Liver (tissue), 7 donors: ENCODE measurements at regions not wholly inside any gene's neighbourhood (a gene's known extent, or its start where the extent isn't known, plus 50 kb on each side); places are given as distances from the start of the nearest gene placed in this dataset.

ENCODE experiments used
- DNase-seq: peaks from one replicate; pipeline ENCODE4 v3.0.0-alpha.2; 2017; ENCODE audit warnings: low spot score
- H3K27ac ChIP-seq, 2 donors: one replicate each; pipeline ENCODE4 v1.7.0; 2013; ENCODE audit warnings: inconsistent platforms in 2 of 2, low read length in 2 of 2, control low read depth in 1 of 2, low read depth in 1 of 2, mild to moderate bottlenecking in 1 of 2
- H3K27me3 ChIP-seq, 4 donors: one replicate each; pipeline versions ENCODE4 v1.6.1 to v1.7.0; 2013; ENCODE audit warnings: low read length in 3 of 4, inconsistent platforms in 1 of 4, mild to moderate bottlenecking in 1 of 4, moderate library complexity in 1 of 4; ENCODE audit not compliant: control insufficient read depth in 4 of 4, insufficient read depth in 4 of 4
- H3K36me3 ChIP-seq, 4 donors: one replicate each; pipeline versions ENCODE4 v1.6.1 to v1.7.0; 2013; ENCODE audit warnings: low read length in 3 of 4, mild to moderate bottlenecking in 3 of 4, low read depth in 1 of 4, moderate library complexity in 1 of 4; ENCODE audit not compliant: control insufficient read depth in 4 of 4, insufficient read depth in 3 of 4
- H3K4me1 ChIP-seq, 4 donors: one replicate each; pipeline versions ENCODE4 v1.6.1 to v1.7.0; 2013; ENCODE audit warnings: low read length in 3 of 4, mild to moderate bottlenecking in 3 of 4, moderate library complexity in 1 of 4; ENCODE audit not compliant: control insufficient read depth in 4 of 4, insufficient read depth in 4 of 4
- H3K4me3 ChIP-seq, 3 donors: one replicate each; pipeline versions ENCODE4 v1.6.1 to v1.7.0; 2013; ENCODE audit warnings: low read length in 3 of 3, control low read depth in 1 of 3, low read depth in 1 of 3, mild to moderate bottlenecking in 1 of 3
- H3K9ac ChIP-seq, 2 donors: one replicate each; pipeline ENCODE4 v1.7.0; 2013; ENCODE audit warnings: low read length in 2 of 2, mild to moderate bottlenecking in 2 of 2, moderate library complexity in 2 of 2, control low read depth in 1 of 2, low read depth in 1 of 2
- H3K9me3 ChIP-seq, 4 donors: one replicate each; pipeline versions ENCODE4 v1.6.1 to v1.7.0; 2013; ENCODE audit warnings: low read length in 3 of 4; ENCODE audit not compliant: control insufficient read depth in 4 of 4
- CTCF ChIP-seq: fragments of 150-350 bp; IDR thresholded peaks from 2 replicates; pipeline ENCODE4 v1.5.1; 2017; ENCODE audit warnings: improper control_type of control experiment, low read depth, low read length; ENCODE audit not compliant: missing input control
- EGR1 ChIP-seq, 2 donors: IDR thresholded peaks; 2 replicates each; pipeline ENCODE4 v1.6.1; 2016 to 2018; ENCODE audit warnings: antibody characterized with exemption in 2 of 2, low read depth in 2 of 2
- FOXA1 ChIP-seq: IDR thresholded peaks from 2 replicates; pipeline ENCODE4 v1.6.1; 2016; ENCODE audit warnings: antibody characterized with exemption
- FOXA2 ChIP-seq: IDR thresholded peaks from 2 replicates; pipeline ENCODE4 v1.6.1; 2016; ENCODE audit warnings: antibody characterized with exemption
- GABPA ChIP-seq, 2 donors: IDR thresholded peaks in 1 of 2; conservative IDR thresholded peaks in 1 of 2; 2 replicates each; pipeline ENCODE4 v1.6.1; 2016; ENCODE audit warnings: antibody characterized with exemption in 2 of 2, mild to moderate bottlenecking in 1 of 2, moderate library complexity in 1 of 2
- HNF4A ChIP-seq, 2 donors: conservative IDR thresholded peaks; 2 replicates each; pipeline ENCODE4 v1.6.1; 2016; ENCODE audit warnings: antibody characterized with exemption in 2 of 2, mild to moderate bottlenecking in 2 of 2
- HNF4G ChIP-seq: IDR thresholded peaks from 2 replicates; pipeline ENCODE4 v1.6.1; 2016; ENCODE audit warnings: antibody characterized with exemption
- JUND ChIP-seq, 2 donors: IDR thresholded peaks; 2 replicates each; pipeline ENCODE4 v1.6.1; 2016; ENCODE audit warnings: antibody characterized with exemption in 2 of 2
- MAX ChIP-seq: IDR thresholded peaks from 2 replicates; pipeline ENCODE4 v1.6.1; 2016; ENCODE audit warnings: antibody characterized with exemption
- NR2F2 ChIP-seq: IDR thresholded peaks from 2 replicates; pipeline ENCODE4 v1.6.1; 2016; ENCODE audit warnings: antibody characterized with exemption
- RAD21 ChIP-seq, 2 donors: IDR thresholded peaks; 2 replicates each; pipeline ENCODE4 v1.6.1; 2016; ENCODE audit warnings: antibody characterized with exemption in 2 of 2, mild to moderate bottlenecking in 2 of 2
- REST ChIP-seq: IDR thresholded peaks from 2 replicates; pipeline ENCODE4 v1.6.1; 2016; ENCODE audit warnings: antibody characterized with exemption, mild to moderate bottlenecking
- RXRA ChIP-seq, 2 donors: IDR thresholded peaks; 2 replicates each; pipeline ENCODE4 v1.6.1; 2017 to 2018; ENCODE audit warnings: antibody characterized with exemption in 2 of 2, mild to moderate bottlenecking in 1 of 2
- SP1 ChIP-seq: IDR thresholded peaks from 2 replicates; pipeline ENCODE4 v1.6.1; 2018; ENCODE audit warnings: antibody characterized with exemption, mild to moderate bottlenecking
- TAF1 ChIP-seq: conservative IDR thresholded peaks from 2 replicates; pipeline ENCODE4 v1.6.1; 2016; ENCODE audit warnings: antibody characterized with exemption, mild to moderate bottlenecking
- ZBTB33 ChIP-seq: IDR thresholded peaks from 2 replicates; pipeline ENCODE4 v1.6.1; 2016; ENCODE audit warnings: antibody characterized with exemption
- TF ChIP-seq, protein P1 (sequence below): IDR thresholded peaks from 2 replicates; pipeline ENCODE4 v1.6.1; 2016; ENCODE audit warnings: antibody characterized with exemption
- donor health status: healthy.
- donor health status: healthy.
- donor health status: healthy.
- donor health status: healthy.

GRCh38 chr9:28378231-28378630 lies 805.0 kb upstream of the C9orf72 start (continued):
- no peak for TF ChIP-seq MAX
- no peak for TF ChIP-seq RAD21 (IDR thresholded peaks at IDR 0.05)
- no peak for TF ChIP-seq EGR1 (IDR thresholded peaks at IDR 0.05; ENCODE audit: low read depth in 2 of 2)
- TF ChIP-seq JUND (IDR thresholded peaks at IDR 0.05): no peak
- TF ChIP-seq RXRA (IDR thresholded peaks at IDR 0.05): no peak
- TF ChIP-seq, protein P1, sequence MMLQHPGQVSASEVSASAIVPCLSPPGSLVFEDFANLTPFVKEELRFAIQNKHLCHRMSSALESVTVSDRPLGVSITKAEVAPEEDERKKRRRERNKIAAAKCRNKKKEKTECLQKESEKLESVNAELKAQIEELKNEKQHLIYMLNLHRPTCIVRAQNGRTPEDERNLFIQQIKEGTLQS: no peak
- no peak for TF ChIP-seq NR2F2
- TF ChIP-seq TAF1: no peak

- Histone ChIP-seq H3K9me3 (no peaks in the 10 kb centered on the region), H3K9ac (no peak overlapping the region), H3K27ac (no peak overlapping the region), H3K27me3 (no peaks in the 10 kb centered on the region), H3K4me3 (no peak overlapping the region), H3K36me3 (no peaks in the 10 kb centered on the region), H3K4me1 (no peaks in the 10 kb centered on the region)
- no peak for DNase-seq
- no peak for TF ChIP-seq FOXA2
- no peak for TF ChIP-seq NR2F2
- TF ChIP-seq EGR1 (IDR thresholded peaks at IDR 0.05; ENCODE audit: low read depth in 2 of 2): no peak
- no peak for TF ChIP-seq ZBTB33
- no peak for TF ChIP-seq GABPA (IDR thresholded peaks at IDR 0.05 in 1 of 2, conservative IDR thresholded peaks at IDR 0.05 in 1 of 2)
- TF ChIP-seq, protein P1: no peak
- no peak for TF ChIP-seq TAF1
- TF ChIP-seq REST: no peak
- no peak for TF ChIP-seq CTCF
- TF ChIP-seq HNF4G: no peak
- TF ChIP-seq FOXA1: no peak
- TF ChIP-seq MAX: no peak
- no peak for TF ChIP-seq RXRA (IDR thresholded peaks at IDR 0.05)
- no peak for TF ChIP-seq JUND (IDR thresholded peaks at IDR 0.05)
- no peak for TF ChIP-seq SP1
- no peak for TF ChIP-seq RAD21 (IDR thresholded peaks at IDR 0.05)
- TF ChIP-seq HNF4A (conservative IDR thresholded peaks at IDR 0.05): no peak
Measured at GRCh38 chr9:28379082-28379481, 805.8 kb upstream of the C9orf72 start.
